GM12878 (cell line): ENCODE measurements at regions not wholly inside any gene's neighbourhood (a gene's known extent, or its start where the extent isn't known, plus 50 kb on each side); places are given as distances from the start of the nearest gene placed in this dataset.

Experiments
- ATAC-seq: fragments of 200-7000 bp; cut with Tn5 transposase; 3 replicates; pipeline ENCODE4 v1.9.1; 2020; ENCODE audit warnings: mild to moderate bottlenecking, moderate library complexity
- BruUV-seq: library from RNA; stranded (reverse); fragments of 400-500 nt; replicated peaks from 2 replicates; lab custom pipeline; 2021; lab: Mats Ljungman, UMichigan
- CTCF ChIA-PET: fragments of 300-600 bp; sonication (Branson Sonifier 250); formaldehyde crosslinking; extraction: SDS; loops from one replicate; lab custom pipeline; 2021; ENCODE audit warnings: inconsistent platforms; lab: Yijun Ruan, JAX
- POLR2A ChIA-PET: fragments of 350-600 bp; formaldehyde crosslinking; extraction: SDS; loops from one replicate; lab custom pipeline; 2021; ENCODE audit warnings: inconsistent platforms; lab: Charles Lee
- RAD21 ChIA-PET: fragments of 300-600 bp; sonication (Branson Sonifier 250); formaldehyde crosslinking; loops from one replicate; lab custom pipeline; 2023; ENCODE audit warnings: antibody characterized with exemption; ENCODE audit not compliant: unreplicated experiment; lab: Charles Lee
- SMC1A ChIA-PET: fragments of 300-600 bp; sonication (Branson Sonifier 250); formaldehyde crosslinking; loops from one replicate; lab custom pipeline; 2023; ENCODE audit not compliant: unreplicated experiment, uncharacterized antibody; lab: Charles Lee
- DNase-seq: peaks from one replicate; pipeline ENCODE4 v3.0.0-alpha.2; 2011; ENCODE audit warnings: low read depth, low spot score
- FAIRE-seq: peaks from 3 replicates; lab custom pipeline; 2011; peaks lifted over from hg19 to GRCh38; lab: Jason Lieb, UNC
- H2AFZ ChIP-seq: 2 replicates; pipeline ENCODE4 v1.6.0; 2011; ENCODE audit warnings: low read depth, low read length, control low read depth; ENCODE audit not compliant: control insufficient read depth
- H3K27ac ChIP-seq: 2 replicates; pipeline ENCODE4 v1.5.1; 2011; ENCODE audit warnings: control low read depth; ENCODE audit not compliant: control insufficient read depth, insufficient read depth
- H3K27me3 ChIP-seq, 2 experiments: replicated peaks in 1 of 2; 2 replicates each; pipeline versions ENCODE4 v1.6.0 to v1.6.1; 2011; ENCODE audit warnings: low read length in 1 of 2; ENCODE audit not compliant: control insufficient read depth in 2 of 2, insufficient read depth in 2 of 2
- H3K36me3 ChIP-seq, 2 experiments: 2 replicates each; pipeline ENCODE4 v1.5.1; 2011; ENCODE audit warnings: low read length in 1 of 2; ENCODE audit not compliant: control insufficient read depth in 2 of 2, insufficient read depth in 2 of 2
- H3K4me1 ChIP-seq: 2 replicates; pipeline ENCODE4 v1.6.1; 2011; ENCODE audit warnings: mild to moderate bottlenecking, low read length, moderate library complexity, mixed read lengths; ENCODE audit not compliant: control insufficient read depth, insufficient read depth
- H3K4me2 ChIP-seq: 2 replicates; pipeline ENCODE4 v1.6.0; 2011; ENCODE audit warnings: control low read depth; ENCODE audit not compliant: control insufficient read depth, insufficient read depth
- H3K4me3 ChIP-seq: fragments of 200-600 bp; sonication (generic); 2 replicates; pipeline ENCODE4 v1.5.1; 2016
- H3K79me2 ChIP-seq: 2 replicates; pipeline ENCODE4 v1.6.0; 2011; ENCODE audit warnings: low read length; ENCODE audit not compliant: control insufficient read depth, insufficient read depth
- H3K9ac ChIP-seq: 2 replicates; pipeline ENCODE4 v1.8.0; 2011; ENCODE audit warnings: low read length, control low read depth, mixed read lengths; ENCODE audit not compliant: control insufficient read depth, insufficient read depth
- H3K9me3 ChIP-seq: replicated peaks from 3 replicates; pipeline ENCODE4 v1.5.1; 2011; ENCODE audit warnings: mild to moderate bottlenecking, low read length; ENCODE audit not compliant: control insufficient read depth, insufficient read depth
- H4K20me1 ChIP-seq: 2 replicates; pipeline ENCODE4 v1.6.0; 2011; ENCODE audit not compliant: control insufficient read depth, insufficient read depth
- BRCA1 ChIP-seq: IDR thresholded peaks from 2 replicates; pipeline ENCODE4 v1.6.1; 2011; ENCODE audit warnings: low read depth, low read length, improper control_type of control experiment
- CEBPB ChIP-seq, 2 experiments: fragments of 150-350 bp in 1 of 2; IDR thresholded peaks; 2 replicates each; pipeline ENCODE4 v1.6.1; 2012 to 2014; ENCODE audit warnings: low read depth in 2 of 2, low read length in 2 of 2, borderline replicate concordance in 1 of 2, inconsistent platforms in 1 of 2
- FOXM1 ChIP-seq: IDR thresholded peaks from 2 replicates; pipeline ENCODE4 v1.6.1; 2012; ENCODE audit warnings: low read depth, mild to moderate bottlenecking, inconsistent platforms, low read length, moderate library complexity
- GABPA ChIP-seq: IDR thresholded peaks from 2 replicates; pipeline ENCODE4 v1.6.1; 2014; ENCODE audit warnings: antibody characterized with exemption, low read depth, mild to moderate bottlenecking, inconsistent platforms
- MTA2 ChIP-seq: fragments of 450-650 bp; IDR thresholded peaks from 2 replicates; pipeline ENCODE4 v1.6.1; 2016; ENCODE audit warnings: low read depth, mild to moderate bottlenecking, moderate library complexity
- NFIC ChIP-seq: IDR thresholded peaks from 2 replicates; pipeline ENCODE4 v1.6.1; 2012; ENCODE audit warnings: low read depth, mild to moderate bottlenecking, inconsistent platforms, low read length, moderate library complexity
- PML ChIP-seq: IDR thresholded peaks from 2 replicates; pipeline ENCODE4 v1.6.1; 2012; ENCODE audit warnings: low read length, inconsistent platforms
- RELA ChIP-seq: fragments of 450-650 bp; IDR thresholded peaks from 2 replicates; pipeline ENCODE4 v1.8.0; 2014; ENCODE audit warnings: borderline replicate concordance; ENCODE audit not compliant: partially characterized antibody
- TARDBP ChIP-seq: IDR thresholded peaks from 2 replicates; pipeline ENCODE4 v1.6.1; 2016; ENCODE audit warnings: borderline replicate concordance
- TBL1XR1 ChIP-seq: IDR thresholded peaks from 2 replicates; pipeline ENCODE4 v1.6.1; 2012; ENCODE audit warnings: low read depth, low read length, improper control_type of control experiment
- ZBTB4 ChIP-seq: fragments of 450-650 bp; formaldehyde crosslinking; IDR thresholded peaks from 2 replicates; pipeline ENCODE4 v1.4.0; 2022; ENCODE audit warnings: mild to moderate bottlenecking, moderate library complexity
- ZNF622 ChIP-seq: fragments of 450-650 bp; IDR thresholded peaks from 2 replicates; pipeline ENCODE4 v1.6.1; 2017; ENCODE audit warnings: mild to moderate bottlenecking, inconsistent platforms
- WGBS: methylation state at CpG from one replicate; pipeline ENCODE4 v1.1.6; 2016; ENCODE audit warnings: low lambda C conversion rate; ENCODE audit not compliant: insufficient replicate concordance, insufficient coverage; ENCODE audit errors: missing lambda C conversion rate; 5-methylcytosine and 5-hydroxymethylcytosine counted together
- in situ Hi-C: fragments of 300-500 bp; cut with MboI; formaldehyde crosslinking; loops from 9 replicates; pipeline ENCODE4 v1.14.3; 2018; ENCODE audit warnings: mixed read lengths
- intact Hi-C: fragments of 100-400 bp; cut with micrococcal nuclease; formaldehyde crosslinking; loops from one replicate; pipeline ENCODE4 v1.14.2; 2022; ENCODE audit not compliant: unreplicated experiment
- TF ChIP-seq, protein P1 (sequence below): fragments of 450-650 bp; IDR thresholded peaks from 2 replicates; pipeline ENCODE4 v1.6.1; 2014; ENCODE audit warnings: mild to moderate bottlenecking
- TF ChIP-seq, protein P2 (sequence below): IDR thresholded peaks from 2 replicates; pipeline ENCODE4 v1.6.1; 2011; ENCODE audit warnings: borderline replicate concordance, low read depth, mild to moderate bottlenecking, moderate library complexity, low read length; ENCODE audit not compliant: insufficient read depth, poor library complexity, severe bottlenecking

- ChIA-PET POLR2A (no interaction called here), CTCF (no interaction called here), SMC1A (no interaction called here)
- 33% methylated on average over 2 of the region's 2 CpGs for WGBS
- no peak overlapping the region for H3K4me2 ChIP-seq
- H3K27ac ChIP-seq: no peak overlapping the region
- no peak overlapping the region for H3K9ac ChIP-seq
- BruUV-seq: no TSS peak
- no peaks in the 10 kb centered on the region for H3K9me3 ChIP-seq
- H3K79me2 ChIP-seq: no peaks in the 10 kb centered on the region
- H3K36me3 ChIP-seq: no peaks in the 10 kb centered on the region
- no peak overlapping the region for H2AFZ ChIP-seq
- no peak for TF ChIP-seq NFIC
- TF ChIP-seq MTA2: no peak
- TF ChIP-seq, protein P1, sequence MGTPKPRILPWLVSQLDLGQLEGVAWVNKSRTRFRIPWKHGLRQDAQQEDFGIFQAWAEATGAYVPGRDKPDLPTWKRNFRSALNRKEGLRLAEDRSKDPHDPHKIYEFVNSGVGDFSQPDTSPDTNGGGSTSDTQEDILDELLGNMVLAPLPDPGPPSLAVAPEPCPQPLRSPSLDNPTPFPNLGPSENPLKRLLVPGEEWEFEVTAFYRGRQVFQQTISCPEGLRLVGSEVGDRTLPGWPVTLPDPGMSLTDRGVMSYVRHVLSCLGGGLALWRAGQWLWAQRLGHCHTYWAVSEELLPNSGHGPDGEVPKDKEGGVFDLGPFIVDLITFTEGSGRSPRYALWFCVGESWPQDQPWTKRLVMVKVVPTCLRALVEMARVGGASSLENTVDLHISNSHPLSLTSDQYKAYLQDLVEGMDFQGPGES: no peak
- TF ChIP-seq ZBTB4 (CRISPR knock-in tag): no peak
- no peak for TF ChIP-seq CEBPB (IDR thresholded peaks at IDR 0.05; ENCODE audit: borderline replicate concordance in 1 of 2, low read depth in 2 of 2, low read length in 2 of 2)
- TF ChIP-seq, protein P2, sequence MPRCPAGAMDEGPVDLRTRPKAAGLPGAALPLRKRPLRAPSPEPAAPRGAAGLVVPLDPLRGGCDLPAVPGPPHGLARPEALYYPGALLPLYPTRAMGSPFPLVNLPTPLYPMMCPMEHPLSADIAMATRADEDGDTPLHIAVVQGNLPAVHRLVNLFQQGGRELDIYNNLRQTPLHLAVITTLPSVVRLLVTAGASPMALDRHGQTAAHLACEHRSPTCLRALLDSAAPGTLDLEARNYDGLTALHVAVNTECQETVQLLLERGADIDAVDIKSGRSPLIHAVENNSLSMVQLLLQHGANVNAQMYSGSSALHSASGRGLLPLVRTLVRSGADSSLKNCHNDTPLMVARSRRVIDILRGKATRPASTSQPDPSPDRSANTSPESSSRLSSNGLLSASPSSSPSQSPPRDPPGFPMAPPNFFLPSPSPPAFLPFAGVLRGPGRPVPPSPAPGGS: no peak
- no peak for TF ChIP-seq TBL1XR1
- TF ChIP-seq PML: no peak
- no peak for TF ChIP-seq BRCA1
- TF ChIP-seq TARDBP: no peak
- TF ChIP-seq ZNF622: no peak
- no peak for TF ChIP-seq GABPA
- no peak for TF ChIP-seq RELA
- TF ChIP-seq FOXM1: no peak
- TF ChIP-seq, all 136 proteins: peak for 0
- RAD21 ChIA-PET: no interaction called here
- in situ Hi-C loops: no loop called here
- no peak for ATAC-seq
- H3K27me3 ChIP-seq: no peaks in the 10 kb centered on the region
- intact Hi-C loops: no loop called here
- no peak for FAIRE-seq
- H3K4me3 ChIP-seq: no peak overlapping the region
- no peak for DNase-seq
- H3K4me1 ChIP-seq: no peaks in the 10 kb centered on the region
- H4K20me1 ChIP-seq: no peaks in the 10 kb centered on the region
Observed at GRCh38 chr6:120303527-120303926, 954.0 kb upstream of the MAN1A1 start.
